GM19438 (cell line): ENCODE measurements at regions not wholly inside any gene's neighbourhood (a gene's known extent, or its start where the extent isn't known, plus 50 kb on each side); places are given as distances from the start of the nearest gene placed in this dataset.

Experiments
- ATAC-seq: cut with Tn5 transposase; IDR thresholded peaks from one replicate; pipeline ENCODE4 v1.9.1; 2021; ENCODE audit warnings: low read depth; ENCODE audit not compliant: unreplicated experiment

- no peak for ATAC-seq
Measured at GRCh38 chr7:131904760-131905327, 348.4 kb upstream of the PODXL start.

GRCh38 chr7:131903315-131903714 is 346.9 kb upstream of the PODXL start:
- no peak for ATAC-seq

GRCh38 chr7:131900785-131901287 is 344.4 kb upstream of the PODXL start:
- no peak for ATAC-seq

DNA sequence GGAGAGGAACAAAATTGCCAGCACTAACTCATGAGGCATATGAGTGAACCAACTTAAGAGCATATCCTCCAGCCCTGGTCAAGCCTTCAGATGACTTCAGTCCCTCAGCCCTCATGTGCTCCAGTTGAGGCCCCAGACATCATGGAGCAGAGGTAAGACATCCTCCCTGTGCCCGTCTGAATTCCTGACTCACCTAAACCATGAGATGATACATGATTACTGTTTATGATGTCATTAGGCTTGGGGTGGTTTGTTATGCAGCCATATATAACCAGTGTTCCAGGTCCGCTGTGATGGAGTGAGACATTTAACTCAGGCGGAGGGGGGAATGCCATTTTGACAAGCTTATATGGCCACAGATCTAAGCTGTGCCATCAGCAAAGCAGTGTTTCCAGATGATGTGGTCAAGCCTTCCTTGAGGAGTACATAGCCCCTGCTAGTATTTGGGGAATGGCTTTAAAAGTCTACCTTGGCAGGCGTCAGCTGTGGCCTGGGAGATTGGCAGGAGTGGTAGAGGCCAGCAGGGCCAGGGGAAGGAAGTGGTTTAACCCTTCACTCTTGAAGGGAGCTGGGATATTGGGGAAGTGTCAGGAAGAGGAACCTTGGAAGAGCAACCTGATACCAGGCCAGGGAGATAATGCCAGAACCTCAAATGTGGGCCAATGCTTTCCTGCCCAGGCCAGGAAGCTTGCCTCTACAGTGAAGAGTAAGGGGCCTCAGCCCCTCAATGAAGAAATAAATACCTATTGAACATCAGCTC is 343.0 kb upstream of the PODXL start:
- no peak for ATAC-seq

- ATAC-seq, result no peak
Measured at GRCh38 chr7:131898418-131898817, 342.0 kb upstream of the PODXL start.

GRCh38 chr7:131897790-131898165 is 341.4 kb upstream of the PODXL start:
- no peak for ATAC-seq

DNA sequence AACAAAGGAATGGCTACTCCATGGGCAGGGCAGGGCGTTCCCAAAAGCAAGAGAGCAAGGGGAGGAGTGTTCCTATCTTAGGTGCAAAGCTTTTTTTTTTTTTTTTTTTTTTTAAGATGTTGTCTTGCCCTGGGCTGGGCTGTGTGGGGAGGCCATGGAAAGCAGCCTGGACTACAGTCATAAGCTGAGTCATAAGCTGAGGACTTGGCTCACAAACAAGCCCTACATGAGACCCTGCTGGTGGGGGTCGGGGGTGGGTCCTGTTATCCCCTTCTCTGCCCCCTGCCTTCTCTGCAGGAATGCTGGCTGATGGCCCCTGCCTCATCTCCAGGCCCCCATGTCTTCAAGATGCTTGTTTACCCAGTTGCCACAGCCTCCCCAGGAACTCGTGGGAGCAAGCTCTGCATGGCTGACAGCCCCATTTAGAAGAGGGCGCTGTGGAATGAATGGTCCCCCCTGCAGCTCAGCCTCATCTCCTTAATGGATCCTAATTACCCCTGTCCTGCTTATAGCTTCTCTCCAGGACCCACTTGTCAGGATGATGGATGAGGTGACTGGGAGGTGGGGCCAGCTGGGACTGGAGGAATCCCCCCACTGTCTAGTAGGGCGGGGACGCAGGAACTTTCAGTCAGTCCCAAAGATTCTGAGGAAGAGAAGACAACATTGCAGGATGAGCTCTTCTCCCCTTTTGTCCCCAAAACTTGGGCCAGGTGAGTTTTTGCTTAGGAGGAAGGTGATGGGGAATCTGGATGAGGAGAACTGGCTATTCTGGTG is 340.8 kb upstream of the PODXL start:
- no peak for ATAC-seq

- no peak for ATAC-seq
Measured at GRCh38 chr7:131896165-131896863, 339.9 kb upstream of the PODXL start.

DNA sequence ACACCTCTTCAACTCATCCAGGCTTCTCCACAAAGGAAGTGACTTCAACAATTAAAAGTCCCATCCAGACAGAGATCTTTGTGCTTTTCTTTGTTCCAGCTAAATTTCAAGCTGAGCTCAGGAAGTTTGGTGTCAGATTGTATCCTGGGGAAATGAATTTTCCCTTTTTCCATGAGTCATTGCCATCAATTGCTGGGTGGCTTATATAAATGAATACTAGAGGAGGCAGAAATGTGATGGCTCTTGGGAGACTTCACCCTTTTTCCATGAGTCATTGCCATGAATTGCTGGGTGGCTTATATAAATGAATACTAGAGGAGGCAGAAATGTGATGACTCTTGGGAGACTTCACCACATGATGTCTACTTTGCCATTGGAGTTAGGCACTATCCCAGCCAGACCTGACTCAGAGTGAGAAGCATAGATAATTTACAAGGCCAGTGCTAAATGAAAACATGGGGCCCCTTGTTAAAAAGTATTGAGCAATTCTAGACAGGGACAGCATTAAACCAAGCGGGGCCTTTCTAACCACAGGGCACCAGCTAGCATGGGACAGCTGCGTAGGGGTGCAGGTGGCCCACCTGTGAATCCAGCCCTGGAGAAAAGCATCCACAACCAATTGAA is 339.2 kb upstream of the PODXL start:
- ATAC-seq, result no peak

DNA sequence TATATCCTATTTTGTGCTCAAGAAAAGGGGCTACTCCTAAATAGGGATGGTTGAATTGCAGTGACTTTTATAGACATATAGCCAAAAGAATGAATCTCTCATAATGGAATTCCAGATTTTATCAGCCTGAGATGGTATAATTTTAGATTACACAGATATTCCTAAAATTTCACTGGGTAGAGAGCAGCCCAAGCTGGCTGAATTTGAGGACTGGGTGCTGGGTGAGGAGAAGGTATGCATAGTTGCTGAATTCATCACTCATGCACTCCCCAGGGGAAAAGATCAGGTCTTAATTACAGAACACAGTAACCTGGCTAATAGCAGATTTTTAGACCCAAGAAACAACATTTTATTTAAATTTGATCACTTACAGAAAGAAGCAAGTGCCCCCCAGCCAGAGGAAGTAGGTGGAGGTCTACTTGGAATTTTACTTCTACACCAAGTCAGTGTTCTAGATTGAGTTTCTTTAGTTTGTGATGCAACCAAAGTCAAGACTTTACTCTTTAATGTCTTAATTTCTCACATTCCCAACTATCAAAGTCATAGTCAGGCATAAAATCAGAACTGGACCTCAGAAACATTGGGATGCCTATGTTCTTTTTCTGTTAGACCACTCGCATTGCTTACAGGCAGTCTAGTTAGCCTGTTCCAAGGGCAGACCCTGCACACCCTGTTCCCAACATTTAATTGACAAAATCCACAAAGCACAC is 337.4 kb upstream of the PODXL start:
- ATAC-seq, result no peak

GRCh38 chr7:131890176-131890575 is 333.7 kb upstream of the PODXL start:
- ATAC-seq, result no peak

DNA sequence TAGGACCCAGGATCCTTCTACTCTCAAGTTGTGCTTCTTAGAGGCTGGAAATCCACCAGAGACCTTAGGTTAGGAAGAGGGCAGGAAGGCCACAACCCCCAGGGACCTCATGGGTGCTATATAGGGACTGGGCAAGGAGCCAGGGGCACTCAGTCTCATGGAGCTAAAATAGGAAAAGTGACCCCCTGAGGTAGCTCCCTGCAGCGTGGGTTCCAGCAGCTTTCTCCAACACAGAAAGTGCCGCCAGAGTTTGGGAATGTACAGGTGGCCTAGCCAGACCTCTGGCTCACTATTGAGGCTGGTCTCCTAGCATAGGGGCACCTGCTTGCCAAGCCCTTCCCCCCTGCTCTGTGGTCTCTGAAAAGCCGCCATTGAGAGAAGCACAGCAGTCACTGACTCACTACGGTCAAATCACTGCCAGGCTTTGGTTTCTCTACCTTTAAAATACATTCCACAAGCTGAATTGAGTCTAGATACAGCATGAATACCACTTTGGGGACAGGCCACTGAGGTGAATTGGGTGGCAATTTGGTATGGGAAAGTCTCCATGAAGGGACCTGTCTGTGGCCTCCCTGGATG is 333.2 kb upstream of the PODXL start:
- no peak for ATAC-seq

- ATAC-seq, result no peak
Measured at GRCh38 chr7:131883769-131884168, 327.3 kb upstream of the PODXL start.

DNA sequence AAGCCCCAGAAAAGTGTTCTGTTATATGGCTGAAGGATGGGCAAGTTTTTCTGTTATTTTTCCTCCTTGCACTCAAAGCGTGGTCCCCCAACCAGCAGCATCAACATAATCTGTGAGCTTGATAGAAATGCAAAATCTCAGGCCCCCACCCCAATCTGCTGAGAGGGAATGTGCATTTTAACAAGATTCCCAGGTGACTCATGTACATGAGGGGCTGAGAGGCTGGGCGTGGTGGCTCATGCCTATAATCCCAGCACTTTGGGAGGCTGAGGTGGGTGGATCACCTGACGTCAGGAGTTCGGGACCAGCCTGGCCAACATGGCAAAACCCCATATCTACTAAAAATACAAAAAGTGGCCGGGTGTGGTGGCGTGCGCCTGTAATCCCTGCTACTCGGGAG is 326.8 kb upstream of the PODXL start:
- ATAC-seq, result no peak

GRCh38 chr7:131882321-131882720 is 325.9 kb upstream of the PODXL start:
- ATAC-seq, result no peak

- ATAC-seq, result no peak
Measured at GRCh38 chr7:131880078-131880477, 323.6 kb upstream of the PODXL start.

DNA sequence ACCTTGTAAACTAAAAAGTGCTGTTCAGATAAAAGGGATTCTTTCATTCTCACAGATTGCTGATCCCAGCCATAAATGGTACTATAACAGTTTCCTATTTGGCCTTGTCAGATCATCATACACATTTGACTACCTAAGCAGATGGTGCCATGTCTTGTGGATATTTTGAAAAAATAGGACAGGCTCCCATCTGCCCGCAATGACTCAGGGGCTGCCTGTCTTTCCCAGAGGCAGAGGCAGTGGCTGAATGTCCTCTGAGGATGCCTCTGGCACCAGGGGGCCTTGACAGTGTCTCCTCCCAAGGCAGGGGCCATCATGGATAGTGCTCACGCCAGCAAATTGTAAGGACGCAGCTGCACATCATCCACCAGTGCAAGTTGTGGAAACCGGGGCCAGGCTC is 323.0 kb upstream of the PODXL start:
- no peak for ATAC-seq

- ATAC-seq, result no peak
Measured at GRCh38 chr7:131878777-131879176, 322.3 kb upstream of the PODXL start.

DNA sequence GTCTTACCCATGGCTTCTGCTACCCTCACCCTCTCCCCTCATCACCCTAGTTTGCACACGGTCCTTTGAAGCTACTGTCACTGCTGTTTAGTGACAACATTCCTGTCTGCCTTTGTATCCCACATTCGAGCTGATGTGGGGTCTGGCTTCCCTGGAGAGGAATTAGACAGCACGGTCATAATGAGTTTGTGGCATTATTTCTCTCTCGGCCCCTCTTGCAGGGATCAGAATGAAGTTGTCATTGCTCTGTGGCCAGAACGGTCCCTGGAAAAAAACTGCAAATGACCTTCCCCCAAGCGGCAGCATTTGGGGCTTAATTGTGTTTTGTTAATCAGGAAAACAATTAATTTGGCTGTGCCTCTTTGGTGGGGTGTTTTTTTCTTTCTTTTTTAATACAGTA is 317.2 kb upstream of the PODXL start:
- ATAC-seq, result no peak

DNA sequence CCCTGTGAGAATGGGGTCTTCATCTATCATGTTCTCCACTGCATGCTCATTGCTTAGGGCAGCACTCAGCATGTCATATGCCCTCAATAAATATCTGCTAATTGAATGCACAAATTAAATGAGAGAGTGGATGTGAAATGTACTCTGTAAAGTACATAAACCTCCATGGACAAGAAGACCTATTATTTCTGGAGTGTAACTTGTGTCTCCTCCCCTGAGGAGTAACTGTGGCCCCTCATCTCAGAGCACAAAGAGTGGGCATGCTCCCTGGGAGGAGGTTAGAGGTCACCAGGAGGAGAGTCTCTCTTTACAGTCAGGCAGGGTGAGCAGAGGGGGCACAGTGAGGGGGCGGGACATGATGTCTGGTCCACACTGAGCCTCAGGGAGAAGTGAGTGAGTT is 313.6 kb upstream of the PODXL start:
- no peak for ATAC-seq
